ENCODE measurements at regions not wholly inside any gene's neighbourhood (a gene's known extent, or its start where the extent isn't known, plus 50 kb on each side); places are given as distances from the start of the nearest gene placed in this dataset.

DNA sequence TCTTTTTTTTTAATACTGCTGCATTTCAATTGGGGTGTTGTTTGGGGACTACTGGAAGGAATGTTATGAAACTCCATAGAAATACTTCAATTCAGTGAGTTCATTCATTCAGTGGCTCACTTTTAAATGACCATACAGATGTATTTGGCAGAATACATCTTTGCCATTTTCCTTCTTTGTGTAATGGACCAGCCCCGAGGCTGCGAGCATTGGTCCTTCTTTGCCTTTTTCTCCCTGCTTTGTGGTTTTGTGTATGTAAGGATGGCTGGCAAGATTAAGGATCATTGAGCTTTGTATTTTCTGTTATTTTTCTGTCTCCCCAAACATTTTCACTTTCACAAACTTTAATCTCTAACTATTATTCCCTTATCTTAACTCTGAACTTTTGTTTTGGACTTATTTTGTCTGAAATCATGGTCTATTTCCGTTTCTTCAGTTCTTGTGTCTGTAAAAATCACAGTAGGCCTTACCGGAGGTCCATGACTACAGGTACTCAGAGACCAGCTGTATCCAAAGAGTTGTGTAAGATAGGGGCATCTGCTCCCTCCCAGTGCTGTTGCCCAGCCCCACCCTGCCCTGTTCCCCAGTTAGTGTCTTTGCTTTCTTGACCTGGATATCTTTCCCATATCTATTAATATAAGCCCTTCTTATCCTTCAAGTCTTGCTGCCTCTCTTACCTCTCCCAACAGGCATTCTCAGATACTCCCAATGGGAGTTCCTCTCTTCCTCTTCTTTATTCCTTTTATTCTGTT is 154.3 kb upstream of the DMRT1 start (continued):
- TF ChIP-seq SAP30 (IDR thresholded peaks at IDR 0.05; ENCODE audit: insufficient read depth, insufficient replicate concordance, low read length) (no peak), TBP (IDR thresholded peaks at IDR 0.05; ENCODE audit: low read depth, low read length) (no peak), BCL11A (IDR thresholded peaks at IDR 0.05; ENCODE audit: low read depth in 2 of 2, low read length in 2 of 2) (no peak), TEAD4 (IDR thresholded peaks at IDR 0.05; ENCODE audit: low read depth, low read length) (no peak), KDM4A (IDR thresholded peaks at IDR 0.05; ENCODE audit: low read depth, low read length, severe bottlenecking) (no peak), E2F6 (IDR thresholded peaks at IDR 0.05) (no peak), PHF8 (conservative IDR thresholded peaks at IDR 0.05; ENCODE audit: low read depth, low read length) (no peak), POLR2A (IDR thresholded peaks at IDR 0.05; ENCODE audit: control extremely low read depth in 1 of 2, low read depth in 2 of 2, low read length in 2 of 2) (no peak)

Measured in H1 (cell line).